LNCAP (cell line): ENCODE measurements at regions not wholly inside any gene's neighbourhood (a gene's known extent, or its start where the extent isn't known, plus 50 kb on each side); places are given as distances from the start of the nearest gene placed in this dataset.

Experiments
- TF ChIP-seq, protein P1 (sequence below): fragments of 450-650 bp; IDR thresholded peaks from 2 replicates; pipeline ENCODE4 v1.5.1; 2017; ENCODE audit warnings: mild to moderate bottlenecking

DNA sequence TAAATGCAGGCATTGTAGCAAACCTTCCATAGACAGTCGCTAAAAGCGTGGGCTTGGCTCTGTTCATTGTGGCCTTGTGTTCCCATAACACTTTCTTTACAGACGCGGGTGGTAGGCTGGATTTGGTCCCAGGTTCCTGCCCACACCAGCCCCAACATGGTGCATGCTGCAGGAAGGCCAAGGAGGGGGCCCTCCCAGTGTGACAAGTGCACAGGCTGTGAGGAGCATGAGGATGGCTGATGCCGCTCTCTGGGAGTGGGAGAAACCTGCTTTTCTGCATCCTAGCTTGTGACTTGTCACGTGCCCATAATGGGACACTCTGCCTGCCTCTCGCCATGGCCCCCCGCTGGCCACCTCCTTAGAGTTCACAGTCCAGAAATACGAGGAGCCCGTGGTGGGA lies 161.8 kb upstream of the B3GAT1 start:
- TF ChIP-seq, protein P1, sequence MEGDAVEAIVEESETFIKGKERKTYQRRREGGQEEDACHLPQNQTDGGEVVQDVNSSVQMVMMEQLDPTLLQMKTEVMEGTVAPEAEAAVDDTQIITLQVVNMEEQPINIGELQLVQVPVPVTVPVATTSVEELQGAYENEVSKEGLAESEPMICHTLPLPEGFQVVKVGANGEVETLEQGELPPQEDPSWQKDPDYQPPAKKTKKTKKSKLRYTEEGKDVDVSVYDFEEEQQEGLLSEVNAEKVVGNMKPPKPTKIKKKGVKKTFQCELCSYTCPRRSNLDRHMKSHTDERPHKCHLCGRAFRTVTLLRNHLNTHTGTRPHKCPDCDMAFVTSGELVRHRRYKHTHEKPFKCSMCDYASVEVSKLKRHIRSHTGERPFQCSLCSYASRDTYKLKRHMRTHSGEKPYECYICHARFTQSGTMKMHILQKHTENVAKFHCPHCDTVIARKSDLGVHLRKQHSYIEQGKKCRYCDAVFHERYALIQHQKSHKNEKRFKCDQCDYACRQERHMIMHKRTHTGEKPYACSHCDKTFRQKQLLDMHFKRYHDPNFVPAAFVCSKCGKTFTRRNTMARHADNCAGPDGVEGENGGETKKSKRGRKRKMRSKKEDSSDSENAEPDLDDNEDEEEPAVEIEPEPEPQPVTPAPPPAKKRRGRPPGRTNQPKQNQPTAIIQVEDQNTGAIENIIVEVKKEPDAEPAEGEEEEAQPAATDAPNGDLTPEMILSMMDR: no peak

DNA sequence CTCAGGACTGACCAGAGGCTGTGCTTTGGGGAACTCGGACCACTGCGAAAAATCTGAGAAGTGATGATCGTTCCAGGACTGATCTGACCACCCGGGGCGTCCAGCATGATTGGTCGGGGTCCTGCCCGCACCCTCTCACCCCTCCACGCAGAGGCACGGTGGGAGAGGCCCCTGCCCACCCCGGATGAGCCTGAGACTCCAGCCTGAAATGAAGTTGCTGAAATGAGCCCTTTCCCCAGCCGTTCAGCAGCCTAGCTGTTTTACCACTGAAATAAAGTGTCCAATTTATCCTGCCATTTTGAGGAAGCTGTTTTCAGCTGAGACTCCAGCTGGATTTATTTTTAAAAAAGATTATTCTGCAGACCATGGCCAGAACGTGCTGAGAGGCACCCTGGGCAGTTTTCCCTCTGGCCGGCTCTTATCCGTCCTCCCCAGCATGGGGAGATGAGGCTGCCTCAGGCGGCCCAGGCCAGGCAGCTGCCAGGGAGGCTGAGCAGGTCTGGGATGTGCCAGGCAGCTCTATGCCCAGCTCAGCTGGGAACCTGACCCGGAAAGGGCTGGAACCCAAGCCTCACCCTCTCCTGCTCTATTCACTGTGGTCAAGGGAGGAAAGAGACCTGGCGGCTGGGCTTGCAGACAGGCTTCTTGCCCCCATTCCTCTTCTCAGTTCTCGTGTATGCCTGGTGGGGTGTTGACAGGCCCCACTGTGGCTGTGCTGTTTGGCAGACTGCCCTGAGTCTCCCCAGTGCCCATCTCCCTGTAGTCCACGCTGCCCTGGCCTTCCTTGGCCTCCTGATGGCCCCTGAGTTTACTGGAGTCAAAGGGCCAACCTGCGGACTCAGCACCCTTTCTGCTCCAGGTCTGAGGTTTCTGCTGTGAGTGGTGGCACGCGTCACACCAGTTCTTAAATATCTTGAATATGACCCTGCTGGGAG lies 161.0 kb upstream of the B3GAT1 start:
- TF ChIP-seq, protein P1: no peak

DNA sequence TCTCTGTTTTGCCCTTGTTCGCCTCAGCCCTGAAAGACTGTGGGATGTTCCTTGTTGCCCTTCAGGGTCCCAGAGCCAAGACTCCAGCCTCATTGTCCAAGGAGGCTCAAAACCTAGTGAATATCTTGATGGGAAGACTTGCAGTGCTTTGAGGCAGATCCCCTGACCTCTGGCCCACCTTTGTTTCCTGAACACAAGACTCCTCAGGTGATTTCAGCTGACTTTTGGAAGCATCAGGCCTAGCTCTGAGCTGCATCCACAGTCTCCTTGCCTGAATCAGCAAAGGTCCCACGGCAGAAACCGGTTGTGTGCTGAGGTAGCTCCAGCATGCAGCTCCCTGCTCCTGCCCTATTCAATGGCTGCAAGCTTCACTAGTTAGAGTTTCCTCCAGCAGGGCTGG lies 159.3 kb upstream of the B3GAT1 start:
- TF ChIP-seq, protein P1: no peak

DNA sequence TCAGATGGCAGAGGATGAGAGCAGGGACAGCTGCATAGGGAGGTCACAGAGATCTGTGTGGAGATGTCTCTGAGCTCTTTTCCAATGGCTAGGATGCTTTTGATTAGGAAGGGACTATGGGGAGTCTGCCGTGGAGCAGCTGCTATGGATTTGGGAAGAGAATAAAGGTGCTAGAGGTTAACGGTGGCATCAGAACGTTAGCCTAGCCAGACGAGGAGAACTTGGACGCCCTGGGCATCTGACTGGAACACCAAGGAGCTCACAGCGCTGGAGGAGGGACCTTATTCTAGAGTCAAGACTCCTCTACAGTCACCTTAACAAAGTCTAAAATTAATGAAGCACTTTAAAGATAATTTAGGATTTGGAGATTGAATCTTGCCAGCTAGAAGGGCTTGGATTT lies 157.2 kb upstream of the B3GAT1 start:
- TF ChIP-seq, protein P1: no peak

DNA sequence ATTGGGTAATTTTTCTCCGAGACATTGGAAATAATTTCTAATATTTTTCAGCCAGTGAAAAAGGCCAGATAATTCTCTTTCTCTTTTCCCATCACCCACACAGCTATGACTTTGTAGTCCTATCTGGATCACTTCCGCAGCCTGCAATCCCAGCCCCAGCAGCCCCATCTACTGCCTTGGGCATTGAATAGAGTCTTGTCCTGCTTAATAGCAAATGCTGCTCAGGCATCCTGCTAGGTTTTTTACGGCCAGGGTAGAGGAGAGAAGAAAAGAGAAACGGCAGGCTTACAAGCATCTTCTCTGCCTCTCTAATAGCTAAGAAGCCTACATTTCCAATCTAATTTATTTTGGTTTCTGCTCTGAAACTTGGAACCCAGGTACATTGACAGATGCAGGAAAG lies 154.3 kb upstream of the B3GAT1 start:
- TF ChIP-seq, protein P1: no peak

DNA sequence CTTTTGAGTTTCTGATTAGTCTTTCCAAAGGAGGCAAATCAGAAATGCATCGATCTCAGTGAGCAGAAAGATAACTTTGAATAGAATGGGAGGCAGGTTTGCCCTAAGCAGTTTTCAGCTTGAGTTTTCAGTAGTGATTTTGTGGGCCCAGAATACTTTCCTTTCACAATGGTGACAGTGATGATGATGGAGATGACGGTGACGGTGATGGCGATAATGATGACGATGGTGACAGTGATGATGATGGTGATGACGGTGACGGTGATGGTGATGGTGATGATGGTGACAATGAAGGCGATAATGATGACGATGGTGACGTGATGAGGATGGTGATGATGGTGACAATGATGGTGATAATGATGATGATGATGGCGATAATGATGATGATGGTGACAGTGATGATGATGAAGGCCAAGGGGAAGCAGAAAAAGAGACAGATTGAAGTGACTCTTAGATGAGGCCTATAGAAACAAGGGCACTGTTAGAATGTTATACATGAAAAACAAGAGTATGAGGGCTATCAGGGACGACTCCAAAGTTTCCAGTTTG lies 153.4 kb upstream of the B3GAT1 start:
- TF ChIP-seq, protein P1: no peak

DNA sequence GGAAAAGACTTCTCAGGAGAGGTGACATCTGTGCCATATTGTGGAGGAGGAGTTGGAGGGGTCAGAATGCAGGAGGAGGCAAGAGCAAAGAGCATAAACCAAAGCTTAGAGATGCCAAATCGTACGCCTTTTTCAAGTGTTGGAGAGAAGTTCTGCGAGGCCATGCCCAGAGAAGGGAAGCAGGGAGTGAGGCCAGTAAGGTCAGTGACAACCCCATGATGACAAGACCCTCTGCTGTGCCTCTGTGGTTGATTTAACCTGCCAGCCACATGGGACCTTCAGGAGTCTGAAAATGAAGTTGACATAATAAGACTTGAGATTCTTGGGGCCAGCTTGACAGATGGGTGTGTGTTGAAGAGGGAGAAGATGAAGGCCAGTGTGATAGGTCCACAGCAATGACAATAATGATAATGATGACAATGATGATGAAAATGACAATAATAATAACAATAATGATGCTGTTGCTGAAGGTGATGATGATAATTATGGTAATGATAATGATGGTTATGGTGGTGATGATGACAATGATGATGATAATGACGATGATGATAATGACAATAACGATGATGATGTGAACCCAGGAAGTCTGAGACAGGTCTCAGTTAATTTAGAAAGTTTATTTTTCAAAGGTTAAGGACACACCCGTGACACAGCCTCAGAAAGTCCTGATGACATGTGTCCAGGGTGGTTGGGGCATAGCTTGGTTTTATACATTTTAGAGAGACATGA lies 152.6 kb upstream of the B3GAT1 start:
- TF ChIP-seq, protein P1: no peak
